22Rv1 (cell line): ENCODE measurements at regions not wholly inside any gene's neighbourhood (a gene's known extent, or its start where the extent isn't known, plus 50 kb on each side); places are given as distances from the start of the nearest gene placed in this dataset.

Experiments used
- CTCF ChIP-seq: fragments of 450-650 bp; IDR thresholded peaks from 2 replicates; pipeline ENCODE4 v1.5.1; 2017; ENCODE audit warnings: mild to moderate bottlenecking
- ZFX ChIP-seq: fragments of 450-650 bp; IDR thresholded peaks from 2 replicates; pipeline ENCODE4 v1.6.1; 2017; ENCODE audit warnings: antibody characterized with exemption, borderline replicate concordance

- TF ChIP-seq CTCF: no peak
- no peak for TF ChIP-seq ZFX
Observed at GRCh38 chr1:3989465-3989864, 89.4 kb upstream of the C1orf174 start.
